ENCODE measurements at regions not wholly inside any gene's neighbourhood (a gene's known extent, or its start where the extent isn't known, plus 50 kb on each side); places are given as distances from the start of the nearest gene placed in this dataset.

DNA sequence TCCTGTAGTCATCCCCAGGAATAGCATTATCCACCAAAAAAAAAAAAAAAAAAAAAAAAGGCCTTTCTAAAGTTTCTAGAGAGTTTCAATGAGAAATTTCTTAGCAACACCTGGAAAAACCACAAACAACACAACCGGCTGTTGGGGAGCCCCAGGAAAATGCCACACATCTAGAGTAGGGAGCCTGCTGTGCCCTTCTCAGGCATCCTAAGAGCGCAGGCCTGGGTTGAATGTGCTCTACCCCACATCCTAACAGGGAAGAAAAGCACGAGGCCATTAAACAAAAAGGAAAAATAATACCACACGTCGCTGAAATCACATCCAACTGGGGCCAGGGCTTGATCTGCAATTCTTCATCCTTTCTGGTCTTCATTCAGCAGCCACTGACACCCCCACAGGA, 367.5 kb downstream of the TGFB2 start:
- no peak for TF ChIP-seq CTCF (IDR thresholded peaks at IDR 0.05)
- no peak for TF ChIP-seq POLR2A (IDR thresholded peaks at IDR 0.05)

All from esophagus squamous epithelium (tissue), 4 donors.